Neural progenitor cell (in vitro differentiated cells): ENCODE measurements at regions not wholly inside any gene's neighbourhood (a gene's known extent, or its start where the extent isn't known, plus 50 kb on each side); places are given as distances from the start of the nearest gene placed in this dataset.

Source experiments
- EZH2phosphoT487 ChIP-seq: fragments of 200-600 bp; sonication (generic); IDR thresholded peaks from 2 replicates; pipeline ENCODE4 v1.6.1; 2017; ENCODE audit warnings: antibody characterized with exemption
- TF ChIP-seq, protein P1 (sequence below): fragments of 200-600 bp; sonication (generic); IDR thresholded peaks from 2 replicates; pipeline ENCODE4 v1.5.1; 2017; ENCODE audit warnings: antibody characterized with exemption, mild to moderate bottlenecking

- TF ChIP-seq, protein P1, sequence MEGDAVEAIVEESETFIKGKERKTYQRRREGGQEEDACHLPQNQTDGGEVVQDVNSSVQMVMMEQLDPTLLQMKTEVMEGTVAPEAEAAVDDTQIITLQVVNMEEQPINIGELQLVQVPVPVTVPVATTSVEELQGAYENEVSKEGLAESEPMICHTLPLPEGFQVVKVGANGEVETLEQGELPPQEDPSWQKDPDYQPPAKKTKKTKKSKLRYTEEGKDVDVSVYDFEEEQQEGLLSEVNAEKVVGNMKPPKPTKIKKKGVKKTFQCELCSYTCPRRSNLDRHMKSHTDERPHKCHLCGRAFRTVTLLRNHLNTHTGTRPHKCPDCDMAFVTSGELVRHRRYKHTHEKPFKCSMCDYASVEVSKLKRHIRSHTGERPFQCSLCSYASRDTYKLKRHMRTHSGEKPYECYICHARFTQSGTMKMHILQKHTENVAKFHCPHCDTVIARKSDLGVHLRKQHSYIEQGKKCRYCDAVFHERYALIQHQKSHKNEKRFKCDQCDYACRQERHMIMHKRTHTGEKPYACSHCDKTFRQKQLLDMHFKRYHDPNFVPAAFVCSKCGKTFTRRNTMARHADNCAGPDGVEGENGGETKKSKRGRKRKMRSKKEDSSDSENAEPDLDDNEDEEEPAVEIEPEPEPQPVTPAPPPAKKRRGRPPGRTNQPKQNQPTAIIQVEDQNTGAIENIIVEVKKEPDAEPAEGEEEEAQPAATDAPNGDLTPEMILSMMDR = no peak
- TF ChIP-seq EZH2phosphoT487 = no peak
Observed at GRCh38 chrX:80556148-80556547, 135.9 kb downstream of the TENT5D start.
